HepG2 (cell line): ENCODE measurements at regions not wholly inside any gene's neighbourhood (a gene's known extent, or its start where the extent isn't known, plus 50 kb on each side); places are given as distances from the start of the nearest gene placed in this dataset.

Experiments used
- ATAC-seq: fragments of 200-7000 bp; cut with Tn5 transposase; 3 replicates; pipeline ENCODE4 v1.9.1; 2020; ENCODE audit warnings: mild to moderate bottlenecking, moderate library complexity
- BruUV-seq: library from RNA; stranded (reverse); fragments of 400-500 nt; replicated peaks from 2 replicates; lab custom pipeline; 2021; lab: Mats Ljungman, UMichigan
- CTCF ChIA-PET: fragments of 300-600 bp; formaldehyde crosslinking; extraction: SDS; loops from one replicate; lab custom pipeline; 2021; ENCODE audit warnings: low total read pairs, inconsistent platforms, low intra/inter-chr PET ratio; lab: Yijun Ruan, JAX
- POLR2A ChIA-PET: fragments of 350-600 bp; sonication (Branson Sonifier 250); formaldehyde crosslinking; loops from one replicate; lab custom pipeline; 2020; ENCODE audit warnings: antibody characterized with exemption, inconsistent platforms; lab: Yijun Ruan, JAX
- DNase-seq: peaks from one replicate; pipeline ENCODE4 v3.0.0-alpha.2; 2015; ENCODE audit warnings: low spot score
- FAIRE-seq: peaks from 3 replicates; lab custom pipeline; 2011; peaks lifted over from hg19 to GRCh38; lab: Jason Lieb, UNC
- H2AFZ ChIP-seq: one replicate; pipeline ENCODE4 v1.6.1; 2011; ENCODE audit warnings: low read length, inconsistent platforms
- H3K27ac ChIP-seq: fragments of 300-600 bp; 3 replicates; pipeline ENCODE4 v1.8.0; 2011; ENCODE audit warnings: mixed run types, mild to moderate bottlenecking, mixed read lengths, low read length, inconsistent platforms; ENCODE audit not compliant: insufficient read depth; ENCODE audit errors: extremely low read length
- H3K27me3 ChIP-seq, 2 experiments: fragments of 200-600 bp in 1 of 2; 2 replicates in 1 of 2; 3 replicates in 1 of 2; pipeline versions ENCODE4 v1.6.0 to v1.8.0; 2011; ENCODE audit warnings: low read length in 2 of 2, mild to moderate bottlenecking in 2 of 2, moderate library complexity in 2 of 2, inconsistent platforms in 1 of 2; ENCODE audit not compliant: insufficient read depth in 2 of 2, control insufficient read depth in 1 of 2
- H3K36me3 ChIP-seq, 2 experiments: fragments of 200-600 bp in 1 of 2; replicated peaks in 1 of 2; 2 replicates in 1 of 2; 3 replicates in 1 of 2; pipeline versions ENCODE4 v1.5.1 to v1.8.0; 2011; ENCODE audit warnings: low read length in 2 of 2, inconsistent platforms in 1 of 2; ENCODE audit not compliant: insufficient read depth in 2 of 2, control insufficient read depth in 1 of 2
- H3K4me1 ChIP-seq: 2 replicates; pipeline ENCODE4 v1.5.1; 2012; ENCODE audit warnings: low read length, inconsistent platforms; ENCODE audit not compliant: insufficient read depth
- H3K4me2 ChIP-seq: 2 replicates; pipeline ENCODE4 v1.6.0; 2011; ENCODE audit warnings: low read depth, low read length, inconsistent platforms
- H3K4me3 ChIP-seq, 3 experiments: fragments of 200-600 bp in 1 of 3; sonication (generic), shearing (Covaris generic) in 1 of 3; replicated peaks in 1 of 3; 2 replicates each; pipeline ENCODE4 v1.5.1; 2011 to 2016; ENCODE audit warnings: low read length in 3 of 3, inconsistent platforms in 2 of 3, low read depth in 2 of 3, mild to moderate bottlenecking in 2 of 3, control low read depth in 1 of 3, mixed read lengths in 1 of 3; ENCODE audit not compliant: insufficient read depth in 1 of 3
- H3K79me2 ChIP-seq: one replicate; pipeline ENCODE4 v1.6.1; 2011; ENCODE audit warnings: low read length, inconsistent platforms; ENCODE audit not compliant: insufficient read depth
- H3K9ac ChIP-seq: 2 replicates; pipeline ENCODE4 v1.6.0; 2011; ENCODE audit warnings: mild to moderate bottlenecking, low read depth, low read length, inconsistent platforms; ENCODE audit not compliant: insufficient read depth
- H3K9me3 ChIP-seq: 2 replicates; pipeline ENCODE4 v1.5.1; 2012; ENCODE audit warnings: mild to moderate bottlenecking, low read length
- H4K20me1 ChIP-seq: 2 replicates; pipeline ENCODE4 v1.6.0; 2011; ENCODE audit warnings: inconsistent platforms, mild to moderate bottlenecking, low read length, moderate library complexity; ENCODE audit not compliant: insufficient read depth
- CREB1 ChIP-seq, 2 experiments: fragments of 450-650 bp in 1 of 2; IDR thresholded peaks; 2 replicates each; pipeline ENCODE4 v1.6.1; 2016 to 2017; ENCODE audit warnings: control low read depth in 1 of 2, mild to moderate bottlenecking in 1 of 2, missing compliant biosample characterization in 1 of 2, missing genetic modification characterization in 1 of 2
- CREM ChIP-seq, 2 experiments: sonication (generic) in 1 of 2; formaldehyde crosslinking in 1 of 2; IDR thresholded peaks; 2 replicates each; pipeline versions ENCODE4 v1.4.0 to v1.6.1; 2016 to 2020; ENCODE audit warnings: antibody characterized with exemption in 1 of 2, mild to moderate bottlenecking in 1 of 2, missing genetic modification reagents in 1 of 2
- MEF2D ChIP-seq: sonication (generic); formaldehyde crosslinking; IDR thresholded peaks from 2 replicates; pipeline ENCODE4 v1.5.1; 2020; ENCODE audit warnings: mild to moderate bottlenecking, missing genetic modification reagents
- MEIS1 ChIP-seq: sonication (generic); formaldehyde crosslinking; IDR thresholded peaks from 2 replicates; pipeline ENCODE4 v1.9.0; 2021; ENCODE audit warnings: mild to moderate bottlenecking, missing genetic modification reagents, moderate library complexity, borderline replicate concordance
- PAXIP1 ChIP-seq: sonication (generic); formaldehyde crosslinking; conservative IDR thresholded peaks from 2 replicates; pipeline ENCODE4 v1.4.0; 2020; ENCODE audit warnings: mild to moderate bottlenecking, missing genetic modification reagents, moderate library complexity
- PTBP1 ChIP-seq: fragments of 200-400 bp; formaldehyde crosslinking; IDR thresholded peaks from 2 replicates; pipeline ENCODE4 v1.6.1; 2018; ENCODE audit warnings: low read length, low read depth; ENCODE audit not compliant: poor library complexity, severe bottlenecking
- RAD51 ChIP-seq: fragments of 450-650 bp; IDR thresholded peaks from 2 replicates; pipeline ENCODE4 v1.6.1; 2016; ENCODE audit warnings: borderline replicate concordance
- RNF2 ChIP-seq: fragments of 450-650 bp; conservative IDR thresholded peaks from 2 replicates; pipeline ENCODE4 v1.6.1; 2016; ENCODE audit warnings: low read depth
- ZBTB20 ChIP-seq: sonication (generic); formaldehyde crosslinking; IDR thresholded peaks from 2 replicates; pipeline ENCODE4 v1.8.1; 2023; ENCODE audit warnings: missing genetic modification reagents, low read depth, mild to moderate bottlenecking, borderline replicate concordance
- ZBTB38 ChIP-seq: sonication (generic); formaldehyde crosslinking; IDR thresholded peaks from 2 replicates; pipeline ENCODE4 v1.5.1; 2020; ENCODE audit warnings: mild to moderate bottlenecking, missing genetic modification reagents
- ZNF468 ChIP-seq: sonication (generic); formaldehyde crosslinking; IDR thresholded peaks from 2 replicates; pipeline ENCODE4 v1.8.0; 2022; ENCODE audit warnings: mild to moderate bottlenecking, moderate library complexity, missing genetic modification reagents
- ZNF530 ChIP-seq: sonication (generic); formaldehyde crosslinking; IDR thresholded peaks from 2 replicates; pipeline ENCODE4 v1.5.0; 2020; ENCODE audit warnings: low read depth, mild to moderate bottlenecking, missing genetic modification reagents
- WGBS: methylation state at CpG from one replicate; pipeline ENCODE4 v1.1.6; 2017; ENCODE audit warnings: low lambda C conversion rate; 5-methylcytosine and 5-hydroxymethylcytosine counted together
- in situ Hi-C: cut with HindIII; loops from 2 replicates; pipeline ENCODE4 v1.10.0; 2017; ENCODE audit warnings: low pct_unique_long_range_greater_than_20kb; ENCODE audit not compliant: extremely low pct_ligation_motif_present
- intact Hi-C: fragments of 100-400 bp; cut with micrococcal nuclease; formaldehyde crosslinking; loops from one replicate; pipeline ENCODE4 v1.10.0; 2022; ENCODE audit not compliant: unreplicated experiment
- TF ChIP-seq, protein P1 (sequence below): sonication (generic); formaldehyde crosslinking; IDR thresholded peaks from 2 replicates; pipeline ENCODE4 v1.4.0; 2020; ENCODE audit warnings: low read depth, missing genetic modification reagents
- TF ChIP-seq, protein P2 (sequence below): sonication (generic); formaldehyde crosslinking; IDR thresholded peaks from 2 replicates; pipeline ENCODE4 v1.8.1; 2023; ENCODE audit warnings: mild to moderate bottlenecking, moderate library complexity, missing genetic modification reagents
- TF ChIP-seq, protein P3 (sequence below): sonication (generic); formaldehyde crosslinking; IDR thresholded peaks from 2 replicates; pipeline ENCODE4 v1.4.0; 2020; ENCODE audit warnings: missing genetic modification reagents

DNA sequence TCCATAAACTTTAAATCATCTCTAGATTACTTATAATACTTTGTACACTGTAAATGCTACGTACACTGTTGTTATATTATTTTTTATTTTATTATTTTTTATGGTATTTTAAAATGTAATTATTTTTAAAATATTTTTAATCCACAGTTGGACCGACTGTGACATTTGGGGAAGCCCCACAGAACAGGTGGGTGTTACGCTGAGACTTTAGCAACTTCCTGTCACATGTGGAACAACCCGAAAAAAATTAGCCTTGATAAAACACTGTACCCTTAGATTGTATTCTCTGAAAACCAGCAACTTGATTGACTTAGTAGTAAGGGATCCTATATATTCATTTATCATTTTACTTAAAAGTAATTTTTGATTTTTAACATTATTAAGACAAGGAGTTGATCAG is 1755.7 kb upstream of the SEL1L start (continued):
- TF ChIP-seq, protein P1, sequence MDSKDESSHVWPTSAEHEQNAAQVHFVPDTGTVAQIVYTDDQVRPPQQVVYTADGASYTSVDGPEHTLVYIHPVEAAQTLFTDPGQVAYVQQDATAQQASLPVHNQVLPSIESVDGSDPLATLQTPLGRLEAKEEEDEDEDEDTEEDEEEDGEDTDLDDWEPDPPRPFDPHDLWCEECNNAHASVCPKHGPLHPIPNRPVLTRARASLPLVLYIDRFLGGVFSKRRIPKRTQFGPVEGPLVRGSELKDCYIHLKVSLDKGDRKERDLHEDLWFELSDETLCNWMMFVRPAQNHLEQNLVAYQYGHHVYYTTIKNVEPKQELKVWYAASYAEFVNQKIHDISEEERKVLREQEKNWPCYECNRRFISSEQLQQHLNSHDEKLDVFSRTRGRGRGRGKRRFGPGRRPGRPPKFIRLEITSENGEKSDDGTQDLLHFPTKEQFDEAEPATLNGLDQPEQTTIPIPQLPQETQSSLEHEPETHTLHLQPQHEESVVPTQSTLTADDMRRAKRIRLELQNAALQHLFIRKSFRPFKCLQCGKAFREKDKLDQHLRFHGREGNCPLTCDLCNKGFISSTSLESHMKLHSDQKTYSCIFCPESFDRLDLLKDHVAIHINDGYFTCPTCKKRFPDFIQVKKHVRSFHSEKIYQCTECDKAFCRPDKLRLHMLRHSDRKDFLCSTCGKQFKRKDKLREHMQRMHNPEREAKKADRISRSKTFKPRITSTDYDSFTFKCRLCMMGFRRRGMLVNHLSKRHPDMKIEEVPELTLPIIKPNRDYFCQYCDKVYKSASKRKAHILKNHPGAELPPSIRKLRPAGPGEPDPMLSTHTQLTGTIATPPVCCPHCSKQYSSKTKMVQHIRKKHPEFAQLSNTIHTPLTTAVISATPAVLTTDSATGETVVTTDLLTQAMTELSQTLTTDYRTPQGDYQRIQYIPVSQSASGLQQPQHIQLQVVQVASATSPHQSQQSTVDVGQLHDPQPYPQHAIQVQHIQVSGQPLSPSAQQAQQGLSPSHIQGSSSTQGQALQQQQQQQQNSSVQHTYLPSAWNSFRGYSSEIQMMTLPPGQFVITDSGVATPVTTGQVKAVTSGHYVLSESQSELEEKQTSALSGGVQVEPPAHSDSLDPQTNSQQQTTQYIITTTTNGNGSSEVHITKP, result no peak
- TF ChIP-seq ZNF530 (CRISPR knock-in tag), result no peak
- TF ChIP-seq ZBTB20, result no peak
- no peak for TF ChIP-seq MEIS1 (CRISPR knock-in tag)
- TF ChIP-seq RAD51, result no peak
- no peak for TF ChIP-seq ZNF468 (CRISPR knock-in tag)
- TF ChIP-seq RNF2, result no peak
- no peak for TF ChIP-seq CREB1 (IDR thresholded peaks at IDR 0.05)
- TF ChIP-seq CREB1 (CRISPR knock-in tag; IDR thresholded peaks at IDR 0.05), result no peak

DNA sequence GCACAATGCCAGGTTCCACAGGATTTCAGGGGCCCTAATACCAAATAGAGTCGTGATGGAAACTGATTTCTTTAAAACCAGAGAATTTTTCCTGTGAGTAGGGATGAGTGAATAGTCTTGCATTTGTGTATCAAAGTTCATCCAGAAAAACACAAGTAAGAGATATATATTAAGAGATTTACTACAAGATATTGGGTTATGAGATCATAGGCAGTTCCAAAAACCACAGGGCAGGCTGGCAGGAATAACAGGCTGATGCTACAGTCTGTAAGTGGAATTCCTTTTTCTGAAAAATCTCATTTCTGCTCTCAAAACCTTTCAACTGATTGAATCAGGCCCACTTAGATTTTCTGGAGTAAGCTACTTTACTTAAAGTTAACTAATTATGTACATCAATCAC is 1756.2 kb upstream of the SEL1L start:
- DNase-seq (no peak), ATAC-seq (no peak), FAIRE-seq (no peak)
- Histone ChIP-seq H3K79me2 (no peaks in the 10 kb centered on the region), H3K27me3 (no peaks in the 10 kb centered on the region), H4K20me1 (no peaks in the 10 kb centered on the region), H3K4me1 (no peaks in the 10 kb centered on the region), H3K27ac (no peak overlapping the region), H3K9ac (no peak overlapping the region), H2AFZ (no peak overlapping the region), H3K9me3 (peaks cover 40% of the 10 kb centered on the region), H3K4me3 (no peak overlapping the region), H3K36me3 (no peaks in the 10 kb centered on the region), H3K4me2 (no peak overlapping the region)
- POLR2A ChIA-PET, result no interaction called here
- WGBS, result 5% methylated on average over 1 of the region's 1 CpG
- no TSS peak for BruUV-seq
- in situ Hi-C loops (no loop called here), intact Hi-C loops (no loop called here)
- CTCF ChIA-PET, result no interaction called here
- TF ChIP-seq, protein P2, sequence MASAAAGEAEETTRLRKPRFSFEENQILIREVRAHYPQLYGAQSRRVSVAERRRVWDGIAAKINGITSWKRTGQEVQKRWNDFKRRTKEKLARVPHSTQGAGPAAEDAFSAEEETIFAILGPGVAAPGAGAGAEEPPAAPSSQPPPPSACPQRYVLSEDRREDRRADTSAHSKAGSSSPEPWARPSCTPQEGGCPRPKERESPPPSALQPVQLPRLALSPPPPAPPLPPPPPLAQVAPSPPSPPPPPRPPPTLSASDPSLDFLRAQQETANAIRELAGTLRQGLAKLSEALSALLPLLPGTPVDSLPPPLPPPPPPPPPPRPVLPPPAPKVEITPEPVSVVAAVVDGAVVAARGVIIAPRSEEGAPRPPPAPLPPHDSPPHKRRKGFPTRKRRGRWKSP, result no peak
- TF ChIP-seq PTBP1 (no peak), CREM (IDR thresholded peaks at IDR 0.05) (no peak), CREM (CRISPR knock-in tag; IDR thresholded peaks at IDR 0.05) (no peak), MEF2D (CRISPR knock-in tag) (no peak), ZBTB38 (no peak), PAXIP1 (CRISPR knock-in tag) (no peak)
- TF ChIP-seq, protein P3, sequence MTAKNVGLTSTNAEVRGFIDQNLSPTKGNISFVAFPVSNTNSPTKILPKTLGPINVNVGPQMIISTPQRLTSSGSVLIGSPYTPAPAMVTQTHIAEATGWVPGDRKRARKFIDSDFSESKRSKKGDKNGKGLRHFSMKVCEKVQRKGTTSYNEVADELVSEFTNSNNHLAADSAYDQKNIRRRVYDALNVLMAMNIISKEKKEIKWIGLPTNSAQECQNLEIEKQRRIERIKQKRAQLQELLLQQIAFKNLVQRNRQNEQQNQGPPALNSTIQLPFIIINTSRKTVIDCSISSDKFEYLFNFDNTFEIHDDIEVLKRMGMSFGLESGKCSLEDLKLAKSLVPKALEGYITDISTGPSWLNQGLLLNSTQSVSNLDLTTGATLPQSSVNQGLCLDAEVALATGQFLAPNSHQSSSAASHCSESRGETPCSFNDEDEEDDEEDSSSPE (CRISPR knock-in tag), result no peak
